Naive thymus-derived CD4-positive, alpha-beta T cell (primary cell): ENCODE measurements at regions not wholly inside any gene's neighbourhood (a gene's known extent, or its start where the extent isn't known, plus 50 kb on each side); places are given as distances from the start of the nearest gene placed in this dataset.

ENCODE experiments used
- ATAC-seq: fragments of 150-1000 bp; cut with Tn5 transposase; 2 replicates; pipeline ENCODE4 v1.10.0; 2021; ENCODE audit warnings: mild to moderate bottlenecking, moderate library complexity
- CTCF ChIA-PET: fragments of 350-600 bp; sonication (Branson Sonifier 250); formaldehyde crosslinking; loops from one replicate; lab custom pipeline; 2021; ENCODE audit warnings: antibody characterized with exemption; lab: Charles Lee
- POLR2A ChIA-PET: fragments of 350-600 bp; sonication (Branson Sonifier 250); formaldehyde crosslinking; loops from one replicate; lab custom pipeline; 2021; ENCODE audit warnings: antibody characterized with exemption, inconsistent platforms; lab: Charles Lee
- DNase-seq, 9 donors: peaks; one replicate each; pipeline versions ENCODE4 v3.0.0 to v3.0.0-alpha.2; 2020 to 2022; ENCODE audit warnings: mixed read lengths in 1 of 9
- H3K27ac ChIP-seq: one replicate; pipeline ENCODE4 v1.7.0; 2013; ENCODE audit warnings: mild to moderate bottlenecking, low read depth, low read length, moderate library complexity
- H3K27me3 ChIP-seq, 2 donors: one replicate each; pipeline ENCODE4 v1.7.0; 2013; ENCODE audit warnings: low read length in 2 of 2, mild to moderate bottlenecking in 2 of 2, moderate library complexity in 2 of 2; ENCODE audit not compliant: control insufficient read depth in 2 of 2, insufficient read depth in 2 of 2
- H3K36me3 ChIP-seq, 3 experiments: 1 replicate in 2 of 3; 2 replicates in 1 of 3; pipeline ENCODE4 v1.7.0; 2013; ENCODE audit warnings: low read length in 3 of 3, mild to moderate bottlenecking in 3 of 3, moderate library complexity in 1 of 3; ENCODE audit not compliant: insufficient read depth in 3 of 3, control insufficient read depth in 2 of 3
- H3K4me1 ChIP-seq, 2 donors: one replicate each; pipeline ENCODE4 v1.7.0; 2013; ENCODE audit warnings: low read length in 2 of 2, mild to moderate bottlenecking in 2 of 2, moderate library complexity in 1 of 2; ENCODE audit not compliant: control insufficient read depth in 2 of 2, insufficient read depth in 2 of 2
- H3K4me3 ChIP-seq: 2 replicates; pipeline ENCODE4 v1.7.0; 2013; ENCODE audit warnings: mild to moderate bottlenecking, low read length
- H3K9me3 ChIP-seq, 3 experiments: 1 replicate in 2 of 3; 2 replicates in 1 of 3; pipeline ENCODE4 v1.7.0; 2013; ENCODE audit warnings: low read length in 3 of 3; ENCODE audit not compliant: control insufficient read depth in 2 of 3
- H3K27ac Mint-ChIP-seq, 9 donors: one replicate each; pipeline ENCODE4 v1.8.0; 2020 to 2022; ENCODE audit warnings: mixed read lengths in 9 of 9, mild to moderate bottlenecking in 8 of 9, moderate library complexity in 5 of 9, inconsistent platforms in 2 of 9
- H3K27me3 Mint-ChIP-seq, 5 donors: one replicate each; pipeline ENCODE4 v1.8.0; 2021 to 2022; ENCODE audit warnings: mixed read lengths in 5 of 5, mild to moderate bottlenecking in 1 of 5
- H3K36me3 Mint-ChIP-seq, 5 donors: one replicate each; pipeline ENCODE4 v1.8.0; 2020 to 2022; ENCODE audit warnings: mixed read lengths in 5 of 5, mild to moderate bottlenecking in 3 of 5, inconsistent platforms in 1 of 5
- H3K4me1 Mint-ChIP-seq, 7 donors: one replicate each; pipeline ENCODE4 v1.8.0; 2020 to 2022; ENCODE audit warnings: mixed read lengths in 7 of 7, mild to moderate bottlenecking in 3 of 7, inconsistent platforms in 1 of 7
- H3K4me3 Mint-ChIP-seq, 10 donors: one replicate each; pipeline ENCODE4 v1.8.0; 2020 to 2022; ENCODE audit warnings: mild to moderate bottlenecking in 10 of 10, mixed read lengths in 10 of 10, moderate library complexity in 6 of 10, inconsistent platforms in 2 of 10
- H3K9me3 Mint-ChIP-seq, 11 donors: one replicate each; pipeline ENCODE4 v1.8.0; 2020 to 2022; ENCODE audit warnings: mixed read lengths in 11 of 11, mild to moderate bottlenecking in 4 of 11, inconsistent platforms in 1 of 11, moderate library complexity in 1 of 11
- intact Hi-C, 2 donors: fragments of 100-400 bp; cut with micrococcal nuclease; formaldehyde crosslinking; loops; one replicate each; pipeline ENCODE4 v1.15.1; 2023

DNA sequence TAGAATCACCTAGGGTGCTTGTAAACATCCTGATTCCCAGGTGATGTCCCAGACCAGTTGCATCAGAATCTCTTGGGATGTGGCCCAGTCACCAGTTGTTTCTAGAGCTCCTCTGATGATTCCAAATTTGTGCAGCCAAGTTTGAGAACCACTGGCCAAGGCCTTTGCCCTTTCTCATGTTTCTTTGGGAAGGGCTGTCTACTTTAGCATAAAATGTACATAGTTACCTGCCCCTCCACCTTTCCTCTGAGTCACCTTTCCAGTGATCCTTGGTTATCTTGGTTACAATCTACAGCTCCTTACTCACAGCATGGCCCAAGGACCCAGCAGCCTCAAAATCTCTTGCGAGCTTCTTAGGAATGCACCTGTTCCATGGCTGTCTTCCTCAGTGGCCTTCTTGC lies 206.2 kb upstream of the ADRA1D start:
- POLR2A ChIA-PET: no interaction called here
- no peaks in the 10 kb centered on the region for H3K9me3 ChIP-seq
- intact Hi-C loops: no loop called here
- Mint-ChIP-seq H3K4me1 (no peaks in the 10 kb centered on the region), H3K27me3 (peaks cover 4 to 15% (median 12%) of the 10 kb centered on the region in 5 donors), H3K27ac (no peak overlapping the region), H3K4me3 (no peak overlapping the region), H3K36me3 (peaks cover 0 to 6% (median 0%) of the 10 kb centered on the region in 5 donors), H3K9me3 (peaks cover 0 to 10% (median 4%) of the 10 kb centered on the region in 11 donors)
- H3K36me3 ChIP-seq: no peaks in the 10 kb centered on the region
- no peak overlapping the region for H3K27ac ChIP-seq
- H3K27me3 ChIP-seq: no peaks in the 10 kb centered on the region
- ATAC-seq (no peak), DNase-seq (no peak)
- no peak overlapping the region for H3K4me3 ChIP-seq
- CTCF ChIA-PET: no interaction called here
- no peaks in the 10 kb centered on the region for H3K4me1 ChIP-seq

DNA sequence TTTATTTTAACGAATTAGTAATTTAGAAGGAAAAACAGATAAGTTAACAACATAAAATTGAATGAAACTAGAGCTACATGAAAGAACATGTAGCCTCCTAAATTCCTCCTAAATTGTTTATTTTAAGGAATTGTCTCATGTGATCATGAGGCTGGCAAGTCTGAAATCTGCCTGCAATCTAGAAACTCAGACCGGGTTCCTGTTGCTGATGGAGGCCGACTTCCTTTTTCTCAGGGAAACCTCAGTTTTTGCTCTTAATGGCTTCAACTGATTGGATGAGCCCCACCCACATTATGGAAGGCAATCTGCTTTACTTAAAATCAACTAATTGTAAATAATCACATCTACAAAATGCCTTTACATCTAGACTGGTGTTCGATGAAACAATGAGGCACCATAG lies 205.0 kb upstream of the ADRA1D start:
- ChIA-PET POLR2A (no interaction called here), CTCF (no interaction called here)
- Histone ChIP-seq H3K9me3 (no peaks in the 10 kb centered on the region), H3K27ac (no peak overlapping the region), H3K4me1 (no peaks in the 10 kb centered on the region), H3K36me3 (no peaks in the 10 kb centered on the region), H3K27me3 (no peaks in the 10 kb centered on the region), H3K4me3 (no peak overlapping the region)
- peaks cover 0 to 10% (median 4%) of the 10 kb centered on the region in 11 donors for H3K9me3 Mint-ChIP-seq
- peaks cover 4 to 15% (median 10%) of the 10 kb centered on the region in 5 donors for H3K27me3 Mint-ChIP-seq
- intact Hi-C loops: no loop called here
- no peak overlapping the region for H3K27ac Mint-ChIP-seq
- peaks cover 0 to 6% (median 0%) of the 10 kb centered on the region in 5 donors for H3K36me3 Mint-ChIP-seq
- H3K4me3 Mint-ChIP-seq: no peak overlapping the region
- no peaks in the 10 kb centered on the region for H3K4me1 Mint-ChIP-seq
- ATAC-seq (no peak), DNase-seq (no peak)

GRCh38 chr20:4453359-4453758 lies 204.3 kb upstream of the ADRA1D start:
- H3K27ac ChIP-seq: no peak overlapping the region
- H3K9me3 ChIP-seq: no peaks in the 10 kb centered on the region
- no peaks in the 10 kb centered on the region for H3K27me3 ChIP-seq
- Mint-ChIP-seq H3K27me3 (peaks cover 4 to 15% (median 10%) of the 10 kb centered on the region in 5 donors), H3K4me1 (no peaks in the 10 kb centered on the region), H3K36me3 (no peaks in the 10 kb centered on the region), H3K9me3 (peaks cover 0 to 3% (median 0%) of the 10 kb centered on the region in 11 donors), H3K27ac (no peak overlapping the region), H3K4me3 (no peak overlapping the region)
- POLR2A ChIA-PET: no interaction called here
- intact Hi-C loops: no loop called here
- H3K36me3 ChIP-seq: no peaks in the 10 kb centered on the region
- no peak for DNase-seq
- no peak overlapping the region for H3K4me3 ChIP-seq
- no peaks in the 10 kb centered on the region for H3K4me1 ChIP-seq
- CTCF ChIA-PET: no interaction called here
- ATAC-seq: no peak

DNA sequence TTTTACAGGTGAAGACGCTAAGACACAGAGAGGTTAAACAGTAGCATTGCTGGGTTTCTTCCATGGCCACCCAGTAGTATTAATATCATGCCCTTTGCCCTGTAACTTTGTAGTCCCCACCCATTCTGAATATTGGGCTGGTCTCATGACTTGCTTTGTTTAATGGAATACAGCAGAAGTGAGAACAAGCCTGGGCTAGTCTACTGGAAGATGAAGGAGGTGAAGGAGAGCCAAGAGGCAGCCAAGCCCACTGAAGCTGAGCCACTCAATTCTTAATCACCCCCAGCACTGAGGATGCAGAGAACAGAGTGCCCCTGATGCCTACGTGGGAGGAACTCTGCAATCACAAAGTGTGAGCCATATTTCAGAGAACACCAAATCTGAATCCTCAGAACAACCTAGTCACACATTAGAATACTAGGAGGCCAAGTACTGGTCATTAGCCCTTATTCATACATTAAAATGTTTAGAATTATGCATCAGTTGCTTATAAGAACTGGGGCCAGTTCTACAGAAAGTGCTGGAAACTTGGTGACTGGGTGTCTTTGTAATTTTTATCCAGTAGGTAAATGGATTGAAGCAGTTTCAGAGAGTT lies 202.5 kb upstream of the ADRA1D start:
- Mint-ChIP-seq H3K4me1 (no peaks in the 10 kb centered on the region), H3K27ac (no peak overlapping the region), H3K9me3 (peaks cover 0 to 6% (median 0%) of the 10 kb centered on the region in 11 donors), H3K4me3 (no peak overlapping the region), H3K27me3 (peaks cover 7 to 25% (median 17%) of the 10 kb centered on the region in 5 donors), H3K36me3 (no peaks in the 10 kb centered on the region)
- CTCF ChIA-PET: no interaction called here
- Histone ChIP-seq H3K4me1 (no peaks in the 10 kb centered on the region), H3K36me3 (no peaks in the 10 kb centered on the region), H3K9me3 (no peaks in the 10 kb centered on the region), H3K27ac (no peak overlapping the region), H3K27me3 (no peaks in the 10 kb centered on the region), H3K4me3 (no peak overlapping the region)
- ATAC-seq (no peak), DNase-seq (no peak)
- intact Hi-C loops: no loop called here
- POLR2A ChIA-PET: no interaction called here

DNA sequence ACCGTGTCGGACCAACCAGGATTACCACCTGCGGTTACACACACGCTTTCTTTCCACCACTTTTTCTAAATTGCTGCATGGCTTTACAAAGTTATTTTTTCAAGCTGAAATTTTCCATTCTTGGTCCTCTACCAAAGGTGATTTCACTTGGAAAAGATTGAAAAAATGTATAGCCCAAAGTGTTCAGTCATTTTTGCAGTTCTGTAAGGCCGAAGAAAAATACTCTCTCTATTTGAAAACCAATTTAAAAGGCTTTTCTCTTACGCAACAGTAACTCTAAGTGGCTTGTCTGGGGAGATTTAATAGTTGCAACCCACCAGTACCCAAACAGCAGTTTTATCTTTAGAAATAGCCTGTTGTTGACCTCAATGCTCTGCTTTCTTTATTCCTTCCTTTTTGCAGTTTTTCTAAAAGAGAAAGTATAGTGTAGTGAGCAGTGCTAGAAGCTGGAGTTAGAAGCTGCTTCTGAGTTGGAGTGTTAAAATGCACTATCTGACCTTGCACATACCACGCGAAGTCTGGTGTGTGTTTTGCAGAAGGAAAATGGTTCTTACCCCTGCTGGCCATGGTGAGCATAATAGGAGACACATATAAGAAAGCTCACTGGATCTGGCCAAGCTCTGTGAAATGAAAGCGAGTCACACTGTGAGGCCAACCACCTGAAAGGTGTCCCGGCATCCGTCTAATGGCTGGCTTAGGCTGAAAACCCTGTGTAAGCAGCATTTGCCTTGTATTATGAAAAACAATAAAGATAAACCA lies 201.0 kb upstream of the ADRA1D start:
- no peaks in the 10 kb centered on the region for H3K4me1 Mint-ChIP-seq
- ATAC-seq: no peak
- no peaks in the 10 kb centered on the region for H3K36me3 Mint-ChIP-seq
- H3K27me3 Mint-ChIP-seq: peaks cover 5 to 30% (median 24%) of the 10 kb centered on the region in 5 donors
- ChIA-PET CTCF (no interaction called here), POLR2A (no interaction called here)
- H3K4me3 Mint-ChIP-seq: no peak overlapping the region
- H3K9me3 Mint-ChIP-seq: peaks cover 0 to 6% (median 0%) of the 10 kb centered on the region in 11 donors
- intact Hi-C loops: no loop called here
- Histone ChIP-seq H3K27me3 (no peaks in the 10 kb centered on the region), H3K4me3 (no peak overlapping the region), H3K9me3 (no peaks in the 10 kb centered on the region), H3K27ac (no peak overlapping the region), H3K4me1 (no peaks in the 10 kb centered on the region), H3K36me3 (no peaks in the 10 kb centered on the region)
- H3K27ac Mint-ChIP-seq: no peak overlapping the region
- no peak for DNase-seq

GRCh38 chr20:4445784-4446183 lies 196.7 kb upstream of the ADRA1D start:
- H3K27ac ChIP-seq: no peak overlapping the region
- Mint-ChIP-seq H3K4me3 (no peak overlapping the region), H3K27me3 (peaks cover 0 to 23% (median 21%) of the 10 kb centered on the region in 5 donors), H3K27ac (no peak overlapping the region), H3K9me3 (peaks cover 0 to 6% (median 0%) of the 10 kb centered on the region in 11 donors), H3K36me3 (no peaks in the 10 kb centered on the region), H3K4me1 (no peaks in the 10 kb centered on the region)
- intact Hi-C loops: no loop called here
- no peaks in the 10 kb centered on the region for H3K27me3 ChIP-seq
- H3K4me1 ChIP-seq: no peaks in the 10 kb centered on the region
- POLR2A ChIA-PET: no interaction called here
- no peaks in the 10 kb centered on the region for H3K36me3 ChIP-seq
- no peak overlapping the region for H3K4me3 ChIP-seq
- CTCF ChIA-PET: no interaction called here
- ATAC-seq (no peak), DNase-seq (no peak)
- no peaks in the 10 kb centered on the region for H3K9me3 ChIP-seq

DNA sequence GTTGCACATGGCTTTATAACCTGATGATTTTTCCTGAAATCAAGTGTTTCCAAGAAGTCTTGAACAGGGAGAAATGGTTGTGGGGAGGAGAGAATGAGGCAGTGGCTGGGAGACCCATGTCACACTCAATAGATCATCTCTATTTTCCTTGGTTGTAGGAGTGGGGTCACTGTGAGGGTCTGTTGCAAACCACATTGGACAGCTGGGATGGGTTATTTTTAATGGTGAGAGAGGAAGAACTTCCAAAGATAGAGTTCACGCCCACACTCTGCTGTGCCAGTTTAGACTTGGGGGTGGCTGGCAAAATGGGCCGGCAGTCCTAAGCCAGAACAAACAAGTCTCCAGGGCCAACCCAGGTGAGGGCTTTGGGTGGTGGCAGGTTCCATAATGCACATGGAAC lies 196.2 kb upstream of the ADRA1D start:
- peaks cover 0 to 6% (median 0%) of the 10 kb centered on the region in 11 donors for H3K9me3 Mint-ChIP-seq
- Histone ChIP-seq H3K4me3 (no peak overlapping the region), H3K27me3 (no peaks in the 10 kb centered on the region), H3K27ac (no peak overlapping the region), H3K36me3 (no peaks in the 10 kb centered on the region), H3K4me1 (no peaks in the 10 kb centered on the region), H3K9me3 (no peaks in the 10 kb centered on the region)
- ATAC-seq (no peak), DNase-seq (no peak)
- H3K27me3 Mint-ChIP-seq: peaks cover 0 to 23% (median 18%) of the 10 kb centered on the region in 5 donors
- intact Hi-C loops: no loop called here
- H3K27ac Mint-ChIP-seq: no peak overlapping the region
- H3K4me3 Mint-ChIP-seq: no peak overlapping the region
- CTCF ChIA-PET: no interaction called here
- POLR2A ChIA-PET: no interaction called here
- H3K4me1 Mint-ChIP-seq: no peaks in the 10 kb centered on the region
- no peaks in the 10 kb centered on the region for H3K36me3 Mint-ChIP-seq
